ENCODE measurements at regions not wholly inside any gene's neighbourhood (a gene's known extent, or its start where the extent isn't known, plus 50 kb on each side); places are given as distances from the start of the nearest gene placed in this dataset.

DNA sequence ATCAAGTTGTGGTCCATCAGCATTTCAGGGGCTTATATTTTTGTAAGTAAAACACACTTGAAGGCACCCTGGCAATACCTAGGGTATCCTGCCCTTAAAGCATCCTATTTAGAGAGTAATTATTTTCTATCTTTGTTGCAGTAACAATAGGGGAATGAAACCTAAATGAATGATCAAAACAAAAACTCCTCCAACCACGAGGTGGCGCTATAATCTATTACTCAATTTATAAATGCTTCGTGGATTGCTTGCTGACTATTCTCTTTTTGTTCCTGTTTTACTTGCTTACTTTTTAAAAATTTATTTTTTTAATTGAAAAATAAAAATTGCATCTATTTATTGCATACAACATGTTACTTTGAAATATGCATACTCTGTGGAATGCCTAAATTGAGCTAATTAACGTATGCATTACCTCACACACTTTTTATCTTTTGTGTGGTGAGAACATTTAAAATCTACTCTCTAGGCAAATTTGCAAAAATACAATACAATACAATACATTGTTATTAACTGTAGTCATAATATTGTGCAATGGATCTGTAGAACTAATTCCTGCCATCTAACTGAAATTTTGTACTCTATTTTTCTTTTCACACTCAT lies 147.7 kb upstream of the BMPER start:
- ATAC-seq = no peak

DNA sequence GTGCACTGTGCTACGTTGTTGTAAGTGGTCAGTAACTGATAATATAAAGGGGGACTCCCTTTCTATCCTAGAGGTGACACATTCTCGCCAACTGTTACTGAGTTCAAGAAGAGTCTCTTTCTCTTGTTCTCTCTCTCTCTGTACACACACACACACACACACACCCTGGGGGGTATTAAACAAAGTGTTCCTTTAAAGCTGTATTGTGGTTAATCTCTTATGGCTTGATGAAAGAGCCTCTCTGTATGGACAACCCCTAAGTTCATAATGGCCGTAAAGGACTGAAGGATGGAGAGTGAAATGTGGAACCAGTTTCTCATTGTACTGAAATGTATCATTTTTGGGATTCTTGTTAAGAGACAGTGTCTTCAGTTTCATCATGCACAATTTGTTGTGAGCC lies 145.2 kb upstream of the BMPER start:
- no peak for ATAC-seq

DNA sequence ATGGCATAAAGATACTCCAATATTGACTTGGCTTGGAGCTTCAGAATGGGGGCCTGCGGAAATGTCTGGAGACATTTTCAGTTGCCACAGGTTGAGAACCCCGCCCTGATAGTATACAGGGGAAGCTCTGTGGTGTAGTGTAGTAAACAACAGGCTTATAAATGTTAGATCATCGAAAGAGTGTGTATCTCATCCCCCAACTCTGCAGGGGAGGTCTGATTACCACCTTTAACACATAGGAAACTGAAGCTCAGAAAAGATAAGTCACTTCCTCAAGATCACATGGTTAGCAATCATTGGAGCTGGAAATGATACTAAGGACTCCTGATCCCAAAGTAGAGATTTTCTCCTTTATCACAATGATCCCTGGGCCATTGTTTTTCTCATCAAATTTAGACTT lies 144.5 kb upstream of the BMPER start:
- ATAC-seq = no peak

DNA sequence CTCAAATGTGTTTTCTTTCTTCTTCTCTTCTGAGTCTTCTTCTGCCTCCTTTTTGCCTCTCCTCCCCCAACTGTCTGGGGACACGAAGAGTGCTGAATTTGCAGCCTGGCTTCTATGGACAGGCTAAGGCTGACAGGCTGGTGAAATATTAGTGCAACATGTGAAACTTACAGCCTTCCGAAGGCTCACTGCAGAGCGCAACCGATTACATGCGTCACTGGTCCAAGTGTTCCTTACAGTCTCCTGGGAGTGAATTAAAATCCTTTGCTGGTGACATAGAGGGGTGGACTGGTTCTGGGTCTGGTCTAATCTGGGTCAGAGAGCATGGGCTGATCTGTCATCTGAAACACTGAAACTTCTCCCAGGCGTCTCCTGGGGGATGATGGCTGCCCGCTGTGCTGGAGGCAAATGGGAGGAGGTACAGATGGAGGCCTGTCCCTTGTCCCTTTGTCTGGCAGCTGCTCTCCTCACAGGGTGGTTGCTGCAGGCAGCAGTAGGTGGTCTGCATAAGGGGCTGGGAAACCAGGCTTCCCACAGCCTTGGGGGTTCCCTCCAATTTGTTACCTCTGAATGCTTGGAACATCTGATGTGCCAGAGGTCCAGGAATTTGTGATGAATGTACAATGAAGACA lies 143.8 kb upstream of the BMPER start:
- ATAC-seq = no peak

DNA sequence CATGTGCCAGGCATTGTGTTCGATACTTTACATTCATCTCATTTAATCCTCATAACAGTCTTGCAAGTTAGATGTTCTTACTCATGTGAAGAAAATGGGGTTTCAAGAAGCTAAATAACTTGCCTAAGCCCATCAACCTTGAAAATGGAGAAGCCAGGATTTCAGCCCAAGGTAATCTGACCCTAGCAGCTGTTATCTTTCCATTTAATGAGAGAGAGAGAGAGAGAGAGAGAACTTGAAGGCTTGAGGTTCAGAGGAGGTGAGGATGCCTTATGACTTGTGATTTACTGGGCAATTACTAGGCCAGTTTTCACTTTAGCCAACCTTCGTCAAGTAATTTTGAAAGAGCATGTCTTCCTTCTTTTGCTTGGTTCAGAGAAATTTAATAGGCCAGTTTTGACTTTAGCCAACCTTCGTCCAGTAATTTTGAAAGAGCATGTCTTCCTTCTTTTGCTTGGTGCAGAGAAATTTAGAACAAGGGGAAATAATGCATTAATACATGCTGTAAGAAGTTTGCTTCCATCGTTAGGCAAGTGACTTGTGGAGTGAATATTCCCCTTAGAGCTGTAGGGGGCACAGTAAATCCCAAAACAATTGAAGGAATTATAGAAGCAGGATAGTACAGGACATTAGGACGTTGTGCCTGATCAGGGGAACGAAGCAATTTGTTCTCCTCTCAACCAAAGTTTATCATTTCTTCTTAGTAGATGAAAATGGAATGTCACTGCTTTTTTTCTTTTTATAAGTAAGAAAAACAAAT lies 143.0 kb upstream of the BMPER start:
- ATAC-seq = no peak

DNA sequence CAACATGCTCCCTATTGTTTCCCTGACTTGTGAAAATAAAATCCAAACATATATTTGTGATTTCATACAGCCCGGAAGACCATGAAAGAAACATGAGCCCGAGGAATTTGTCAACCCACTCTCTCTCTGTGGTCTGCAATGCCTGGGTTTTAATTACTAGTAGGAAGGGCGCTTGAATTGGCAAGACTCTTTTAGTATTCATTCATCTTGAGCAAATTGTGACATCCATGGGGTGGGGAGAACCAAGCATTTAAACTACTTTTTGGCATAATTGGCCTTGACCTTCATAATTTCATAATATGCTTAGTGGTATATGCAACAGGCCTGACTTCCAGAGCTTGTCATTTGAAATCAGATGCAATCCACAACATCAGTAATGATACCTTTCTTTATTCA lies 142.4 kb upstream of the BMPER start:
- no peak for ATAC-seq

DNA sequence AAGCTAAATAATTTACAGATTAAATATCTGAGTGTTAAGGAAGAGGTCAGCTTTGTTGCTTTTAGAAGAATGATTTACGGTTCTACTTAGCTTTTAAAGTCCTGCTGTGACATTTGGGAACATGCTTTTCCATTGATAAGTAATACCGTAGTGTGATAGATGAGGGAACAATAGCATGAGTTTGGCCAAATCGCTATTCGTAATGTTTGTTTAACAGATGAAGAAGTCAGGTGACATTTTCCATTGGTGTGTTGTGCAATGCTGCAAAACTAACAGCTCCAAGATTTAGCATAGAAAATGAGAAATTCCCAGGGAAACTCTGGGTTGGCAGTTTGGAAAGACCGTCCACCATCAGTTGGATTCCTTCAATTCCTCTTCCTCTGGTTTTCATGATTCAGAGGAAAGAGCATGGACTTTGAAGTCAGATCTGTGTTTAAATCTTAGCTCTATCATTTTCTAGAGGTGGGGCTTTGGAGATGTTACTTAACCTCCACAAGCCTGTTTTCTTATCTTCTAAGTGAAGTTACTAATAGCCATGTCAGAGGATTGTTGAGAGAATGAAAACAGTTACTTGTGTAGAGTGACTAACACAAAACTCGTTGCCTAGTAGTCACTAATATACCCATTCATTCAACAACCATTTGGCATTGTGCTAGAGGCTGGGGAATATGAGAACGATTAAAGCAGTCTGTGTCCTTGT lies 140.4 kb upstream of the BMPER start:
- ATAC-seq = no peak

DNA sequence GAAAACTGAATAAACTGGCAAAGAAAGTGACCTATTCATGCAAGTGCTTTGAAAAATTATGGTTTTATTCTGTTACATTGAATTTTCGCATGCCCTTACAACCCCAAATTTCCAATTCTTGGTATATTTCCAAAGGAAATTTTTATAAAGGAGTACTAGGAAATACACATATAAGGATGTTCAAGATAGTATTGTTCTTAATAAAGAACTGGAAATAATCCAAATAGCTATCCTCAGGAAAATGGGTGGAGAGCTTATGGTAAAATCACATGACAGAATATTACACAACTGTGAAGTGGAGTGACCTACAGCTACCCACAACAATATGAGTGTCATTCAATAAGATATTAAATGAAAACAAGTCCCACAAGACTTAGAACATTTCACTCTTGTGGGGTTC lies 138.9 kb upstream of the BMPER start:
- ATAC-seq = no peak

DNA sequence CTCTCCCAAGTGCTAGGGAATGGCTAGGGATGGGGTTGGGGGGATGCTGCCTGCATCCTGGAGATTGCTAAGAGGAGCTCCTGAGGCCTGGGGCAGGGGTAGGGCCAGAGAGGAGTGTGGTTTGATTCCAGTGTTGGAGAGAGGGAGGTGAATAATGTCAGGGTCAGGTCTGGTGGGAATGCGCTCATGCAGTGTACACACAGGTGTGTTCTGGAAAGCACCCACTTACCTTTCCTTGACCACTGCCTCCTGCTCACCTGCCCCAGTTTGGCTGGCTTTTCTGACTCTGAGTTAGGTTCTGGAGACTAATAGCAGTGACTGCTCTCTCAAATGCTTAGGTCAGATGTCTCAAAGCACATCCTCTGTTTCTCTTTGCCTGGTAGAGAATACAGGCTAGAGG lies 135.4 kb upstream of the BMPER start:
- ATAC-seq = no peak

DNA sequence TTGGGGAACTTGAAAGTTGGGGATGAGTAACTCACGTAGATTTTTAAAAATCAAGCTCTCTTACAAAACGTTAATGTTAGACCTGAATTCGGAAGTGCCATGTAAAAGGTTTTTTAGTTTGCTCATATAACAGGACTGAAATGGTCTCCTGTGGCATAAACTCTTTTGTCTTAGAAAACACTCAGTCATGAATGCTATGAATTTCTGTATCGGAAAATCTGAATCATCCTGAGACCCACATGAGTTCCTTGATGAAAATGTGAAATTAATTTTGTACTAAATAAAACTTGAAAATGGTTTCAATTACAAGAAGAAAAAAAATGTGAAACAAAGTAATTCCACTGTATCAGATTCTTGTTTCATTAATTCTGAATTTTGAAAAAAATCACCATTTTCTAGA lies 134.8 kb upstream of the BMPER start:
- no peak for ATAC-seq

DNA sequence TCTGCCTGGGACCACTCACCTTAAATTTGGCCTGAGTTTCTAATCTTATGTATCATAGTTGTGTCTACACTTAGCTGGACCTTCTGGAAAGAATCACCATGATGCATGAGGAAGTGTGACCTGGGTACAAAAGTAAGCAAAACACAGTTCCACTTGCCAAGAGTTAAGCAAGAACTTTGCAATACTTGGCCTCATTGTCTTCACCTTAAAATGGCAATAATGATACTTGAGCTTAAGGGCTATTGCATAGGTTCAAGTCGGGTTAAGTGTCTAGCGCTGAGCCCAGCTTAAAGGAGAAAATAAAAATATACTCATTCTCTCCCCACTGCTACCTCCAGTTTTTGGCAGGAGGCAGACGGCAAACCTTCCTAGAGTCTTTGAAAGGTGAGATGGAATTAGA lies 133.9 kb upstream of the BMPER start:
- ATAC-seq = peak; percentile 22

DNA sequence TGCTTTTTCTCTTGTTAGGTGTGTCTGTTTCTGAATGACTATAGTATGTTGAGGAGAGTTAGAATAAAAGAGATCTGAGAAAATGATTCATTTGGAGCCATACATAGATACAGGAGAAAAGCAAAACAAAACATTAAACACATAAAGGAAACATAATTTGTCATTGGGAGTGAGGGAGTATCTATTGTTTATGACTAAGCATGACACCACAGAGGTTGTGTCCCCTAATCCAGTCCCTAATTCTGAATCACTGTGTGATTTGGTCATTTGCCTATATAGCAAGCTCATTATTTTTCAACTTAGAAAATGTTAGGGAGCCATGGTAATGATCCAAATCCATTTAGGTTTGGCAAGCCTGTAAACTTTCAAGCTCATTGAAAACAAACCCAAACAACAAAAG lies 132.3 kb upstream of the BMPER start:
- peak; percentile 90 for ATAC-seq

DNA sequence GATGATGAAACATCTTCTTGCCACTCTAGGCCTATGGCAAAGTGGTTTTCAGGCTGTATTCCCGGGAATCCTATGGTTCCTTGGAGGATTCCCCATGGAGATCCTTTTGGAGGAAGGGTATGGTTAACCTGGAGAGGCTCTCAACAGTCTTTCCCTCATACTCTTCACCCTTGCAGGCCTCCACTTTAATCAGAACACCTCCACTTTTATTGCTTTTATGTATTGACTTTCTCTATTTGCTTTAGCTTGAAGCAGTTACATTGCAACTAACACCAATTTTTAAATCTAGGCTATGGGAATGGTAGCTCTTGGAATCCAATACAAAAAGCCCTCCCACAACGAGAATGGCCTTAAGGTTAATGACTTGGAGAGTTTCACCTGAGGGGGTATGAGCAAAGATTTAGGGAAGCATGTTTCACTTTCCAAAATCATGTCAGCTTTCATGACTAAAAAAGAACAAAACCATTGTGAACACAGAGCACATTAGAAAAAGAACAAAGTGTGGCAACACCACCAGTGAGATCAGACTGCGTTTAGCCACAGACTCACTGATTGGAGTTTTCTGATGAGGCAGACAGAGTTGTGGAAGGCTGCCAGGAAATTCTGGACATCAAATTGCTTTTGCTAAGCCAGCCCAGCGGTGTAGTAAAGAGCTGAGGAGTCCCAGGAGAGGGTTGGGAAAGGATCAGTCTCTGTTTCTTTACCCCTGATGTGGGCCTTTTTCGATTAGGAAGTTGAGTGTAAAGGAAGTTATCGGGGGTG lies 130.4 kb upstream of the BMPER start:
- ATAC-seq = peak; percentile 48

DNA sequence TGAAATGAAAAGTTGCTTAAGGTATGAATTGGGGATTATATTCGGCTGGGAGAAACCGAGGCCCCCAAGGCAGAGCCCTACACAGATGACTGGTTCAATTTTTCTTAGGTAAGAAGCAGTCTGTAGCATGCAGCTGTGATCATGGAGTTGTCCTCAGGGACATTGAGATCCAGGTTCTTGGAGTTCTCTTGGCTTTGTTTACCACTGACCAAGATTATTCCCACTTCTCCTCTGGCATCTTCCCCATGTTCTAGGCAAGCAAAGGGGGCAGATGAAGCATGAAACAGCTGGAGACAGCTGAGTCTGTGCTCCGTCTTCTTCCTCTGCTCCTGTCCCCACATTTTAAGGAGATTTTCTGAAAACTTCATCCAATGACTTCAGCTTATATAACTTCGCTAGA lies 129.5 kb upstream of the BMPER start:
- no peak for ATAC-seq

DNA sequence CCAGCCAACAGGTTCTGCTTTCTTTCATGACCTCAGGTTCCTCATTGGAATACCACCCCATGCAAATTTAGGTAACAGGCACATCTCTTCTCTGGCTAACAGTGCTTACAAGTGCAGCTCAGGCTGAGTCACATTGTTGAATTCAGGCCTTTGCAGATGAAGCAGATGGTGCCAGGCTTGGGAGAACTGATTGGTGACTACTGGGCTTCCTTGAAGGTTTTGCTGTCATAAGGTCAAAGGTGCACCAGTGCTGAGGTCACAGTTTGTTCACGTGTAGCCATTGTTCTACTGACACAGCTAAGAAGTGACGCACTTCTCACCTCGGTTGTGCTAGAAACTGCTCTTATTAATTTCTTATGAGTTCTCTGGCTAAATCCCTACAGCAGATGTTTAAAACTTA lies 128.6 kb upstream of the BMPER start:
- ATAC-seq = peak; percentile 79

DNA sequence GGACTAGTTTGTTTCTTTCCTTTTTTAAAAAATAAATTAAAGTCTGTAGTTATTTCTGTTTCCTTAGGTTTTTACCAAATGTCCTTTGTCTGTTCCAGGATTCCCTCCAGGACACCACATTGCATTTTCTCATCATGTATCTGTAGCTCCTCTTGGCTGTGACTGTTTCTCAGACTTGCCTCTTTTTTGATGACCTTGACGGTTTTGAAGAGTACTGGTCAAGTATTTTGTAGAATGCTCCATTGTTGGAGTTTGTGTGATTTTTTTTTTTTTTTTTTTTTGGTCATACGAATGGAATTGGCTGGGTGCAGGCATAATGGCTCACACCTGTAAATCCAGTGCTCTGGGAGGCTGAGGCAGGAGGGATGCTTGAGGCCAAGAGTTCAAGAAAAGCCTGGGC lies 127.1 kb upstream of the BMPER start:
- ATAC-seq = no peak

DNA sequence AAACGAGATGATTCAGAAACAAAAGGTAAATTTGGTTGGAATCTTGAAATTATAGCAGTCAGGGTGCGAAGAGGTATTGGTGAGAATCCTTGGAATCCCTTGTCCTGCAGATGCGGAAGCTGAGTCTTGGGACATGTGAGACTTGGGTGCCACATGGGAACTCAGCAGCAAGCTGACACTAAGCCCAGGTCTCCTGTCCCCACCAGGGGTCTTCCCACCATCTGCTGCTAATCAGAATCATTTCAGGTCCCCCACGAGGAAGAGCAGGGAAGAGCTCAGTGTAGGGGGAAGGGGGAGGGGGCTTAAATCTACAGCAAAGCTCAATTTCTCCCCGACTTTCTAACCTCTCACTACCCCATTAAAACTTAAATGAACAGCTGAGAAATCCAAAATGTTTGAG lies 126.1 kb upstream of the BMPER start:
- no peak for ATAC-seq

DNA sequence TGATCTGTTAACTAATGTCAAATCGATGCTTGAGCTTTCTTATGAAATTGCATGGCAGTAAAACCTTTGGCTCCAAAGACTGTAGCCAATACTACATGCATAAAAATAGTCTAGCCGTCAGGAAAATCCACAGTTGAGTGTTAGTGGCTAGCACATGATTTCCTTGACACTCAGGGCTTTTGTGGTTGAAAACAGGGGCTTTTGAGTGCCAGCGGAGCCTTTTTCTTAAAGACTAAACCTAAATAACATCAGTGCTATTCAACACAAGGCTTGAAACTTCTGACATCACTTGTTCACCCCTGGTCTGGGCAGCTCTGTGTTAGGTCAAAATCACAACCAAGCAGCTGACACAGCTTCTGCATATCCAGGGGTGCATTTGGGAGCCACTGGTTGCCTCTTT lies 124.2 kb upstream of the BMPER start:
- ATAC-seq = no peak

DNA sequence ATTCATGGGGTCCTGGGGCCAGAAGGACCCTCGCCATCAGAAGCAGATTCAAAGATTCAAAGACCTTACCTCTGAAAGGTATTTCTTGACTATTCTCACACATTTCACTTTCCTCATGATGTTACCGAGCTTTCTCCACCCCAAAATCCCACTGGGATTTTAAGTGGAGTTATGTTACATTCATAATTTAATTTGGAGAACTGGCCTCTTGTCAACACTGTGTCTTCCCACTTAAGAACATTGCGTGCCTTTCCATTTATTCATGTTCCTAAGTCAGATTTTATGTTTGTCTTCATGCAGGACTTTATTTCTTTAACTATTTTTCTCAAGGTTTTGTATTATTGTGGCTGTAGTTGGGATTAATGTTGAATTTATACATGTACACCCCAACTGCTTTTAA lies 123.5 kb upstream of the BMPER start:
- no peak for ATAC-seq

DNA sequence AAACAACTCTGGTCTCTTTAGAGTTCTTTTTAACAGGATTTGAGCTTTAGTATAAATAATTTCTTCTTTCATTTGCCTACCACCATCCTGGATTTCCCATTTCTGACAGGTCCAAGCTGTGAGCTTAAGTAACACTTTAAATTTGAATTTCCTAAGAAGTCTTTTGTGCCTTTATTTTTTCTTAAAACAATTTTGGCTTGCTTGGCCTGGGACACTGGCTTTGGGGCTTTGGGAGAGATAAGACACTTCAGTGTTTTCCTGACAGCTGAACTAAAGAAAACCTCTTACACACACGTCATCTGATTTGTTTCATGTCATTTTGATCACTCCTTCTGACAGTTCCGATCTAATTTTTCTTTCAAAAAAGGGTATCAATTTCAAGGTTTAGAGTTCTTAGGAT lies 121.3 kb upstream of the BMPER start:
- ATAC-seq = no peak

DNA sequence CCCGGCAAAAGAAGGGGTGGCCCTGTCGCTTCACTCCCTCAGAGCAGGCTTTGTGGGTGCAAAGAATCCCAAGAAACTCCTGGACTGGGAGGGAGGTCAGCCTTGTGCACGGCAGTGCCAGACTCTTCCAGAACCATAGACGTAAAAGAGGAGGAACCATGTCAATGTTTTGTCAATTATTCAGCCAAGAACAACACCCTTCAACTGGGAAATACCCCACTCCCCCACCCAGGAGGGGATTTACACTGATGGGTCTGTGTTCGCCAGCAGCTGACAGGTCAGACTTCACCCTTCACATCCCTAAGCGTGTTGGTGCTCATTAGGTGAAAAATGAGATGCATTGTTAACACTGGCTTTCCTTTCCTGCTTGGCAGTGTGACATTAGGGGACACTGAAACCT lies 116.8 kb upstream of the BMPER start:
- no peak for ATAC-seq

DNA sequence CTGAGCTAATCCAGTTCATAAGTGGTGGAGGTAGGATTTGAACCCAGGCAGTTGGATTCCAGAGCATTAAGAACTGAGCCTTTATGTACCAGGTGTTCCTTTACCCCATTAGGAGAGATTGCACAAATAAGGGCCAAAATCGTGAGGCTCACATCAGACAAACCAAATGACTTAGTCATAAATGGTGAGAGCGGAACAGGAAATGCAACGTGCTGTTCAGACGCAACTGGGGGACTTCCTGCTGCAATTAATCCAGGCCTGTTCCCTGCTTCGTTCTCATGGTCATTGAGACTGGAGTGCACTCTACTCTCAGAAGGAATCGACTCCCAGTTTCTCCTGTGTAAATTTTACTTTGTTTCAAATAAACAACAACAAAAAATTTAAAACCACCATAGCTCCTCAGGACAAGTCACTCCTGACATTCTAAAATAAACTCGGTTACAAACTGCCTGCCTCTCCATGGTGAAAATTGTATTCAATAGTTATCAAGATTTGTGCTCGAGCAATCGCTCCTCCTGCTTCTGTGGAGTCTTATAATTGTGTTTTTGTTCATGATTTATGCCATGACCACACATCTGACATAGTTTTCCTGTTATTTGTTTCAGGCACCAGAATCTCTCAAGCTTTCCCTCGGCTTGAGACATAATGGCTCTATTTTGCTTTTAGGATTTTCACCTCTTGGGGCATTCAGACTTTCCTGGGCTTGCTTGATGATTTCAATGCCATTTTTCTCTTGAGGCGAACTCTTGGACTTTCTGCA lies 115.3 kb upstream of the BMPER start:
- ATAC-seq = peak; percentile 13
